ENCODE measurements at regions not wholly inside any gene's neighbourhood (a gene's known extent, or its start where the extent isn't known, plus 50 kb on each side); places are given as distances from the start of the nearest gene placed in this dataset.

GRCh38 chr15:35857567-35858226 is 311.7 kb upstream of the DPH6 start:
- TF ChIP-seq, protein P1, sequence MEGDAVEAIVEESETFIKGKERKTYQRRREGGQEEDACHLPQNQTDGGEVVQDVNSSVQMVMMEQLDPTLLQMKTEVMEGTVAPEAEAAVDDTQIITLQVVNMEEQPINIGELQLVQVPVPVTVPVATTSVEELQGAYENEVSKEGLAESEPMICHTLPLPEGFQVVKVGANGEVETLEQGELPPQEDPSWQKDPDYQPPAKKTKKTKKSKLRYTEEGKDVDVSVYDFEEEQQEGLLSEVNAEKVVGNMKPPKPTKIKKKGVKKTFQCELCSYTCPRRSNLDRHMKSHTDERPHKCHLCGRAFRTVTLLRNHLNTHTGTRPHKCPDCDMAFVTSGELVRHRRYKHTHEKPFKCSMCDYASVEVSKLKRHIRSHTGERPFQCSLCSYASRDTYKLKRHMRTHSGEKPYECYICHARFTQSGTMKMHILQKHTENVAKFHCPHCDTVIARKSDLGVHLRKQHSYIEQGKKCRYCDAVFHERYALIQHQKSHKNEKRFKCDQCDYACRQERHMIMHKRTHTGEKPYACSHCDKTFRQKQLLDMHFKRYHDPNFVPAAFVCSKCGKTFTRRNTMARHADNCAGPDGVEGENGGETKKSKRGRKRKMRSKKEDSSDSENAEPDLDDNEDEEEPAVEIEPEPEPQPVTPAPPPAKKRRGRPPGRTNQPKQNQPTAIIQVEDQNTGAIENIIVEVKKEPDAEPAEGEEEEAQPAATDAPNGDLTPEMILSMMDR (IDR thresholded peaks at IDR 0.05) = no peak
- TF ChIP-seq POLR2A (IDR thresholded peaks at IDR 0.05) = no peak

All from prostate gland (tissue), 2 donors.